Lower leg skin (tissue), 4 donors: ENCODE measurements at regions not wholly inside any gene's neighbourhood (a gene's known extent, or its start where the extent isn't known, plus 50 kb on each side); places are given as distances from the start of the nearest gene placed in this dataset.

Source experiments
- DNase-seq, 2 donors: peaks; one replicate each; pipeline ENCODE4 v3.0.0-alpha.2; 2019; ENCODE audit warnings: low spot score in 2 of 2
- H3K4me3 ChIP-seq: fragments of 200-600 bp; sonication (generic); 2 replicates; pipeline ENCODE4 v1.5.1; 2017; ENCODE audit warnings: mild to moderate bottlenecking, low read depth; ENCODE audit not compliant: poor library complexity, severe bottlenecking
- POLR2A ChIP-seq, 2 donors: fragments of 450-650 bp; IDR thresholded peaks; one replicate each; pipeline ENCODE4 v1.6.1; 2016 to 2017; ENCODE audit warnings: antibody characterized with exemption in 2 of 2, mild to moderate bottlenecking in 1 of 2, moderate library complexity in 1 of 2
- WGBS, 2 donors: methylation state at CpG; one replicate each; pipeline ENCODE4 v1.1.5; 2018; 5-methylcytosine and 5-hydroxymethylcytosine counted together
- intact Hi-C: fragments of 100-400 bp; cut with DNase I; formaldehyde crosslinking; loops from one replicate; pipeline ENCODE4 v1.15.0; 2023; ENCODE audit warnings: low total_unique reads
- TF ChIP-seq, protein P1 (sequence below), 3 donors: fragments of 450-650 bp; IDR thresholded peaks; one replicate each; pipeline ENCODE4 v1.5.1; 2016; ENCODE audit warnings: antibody characterized with exemption in 3 of 3, mild to moderate bottlenecking in 3 of 3, moderate library complexity in 2 of 3

DNA sequence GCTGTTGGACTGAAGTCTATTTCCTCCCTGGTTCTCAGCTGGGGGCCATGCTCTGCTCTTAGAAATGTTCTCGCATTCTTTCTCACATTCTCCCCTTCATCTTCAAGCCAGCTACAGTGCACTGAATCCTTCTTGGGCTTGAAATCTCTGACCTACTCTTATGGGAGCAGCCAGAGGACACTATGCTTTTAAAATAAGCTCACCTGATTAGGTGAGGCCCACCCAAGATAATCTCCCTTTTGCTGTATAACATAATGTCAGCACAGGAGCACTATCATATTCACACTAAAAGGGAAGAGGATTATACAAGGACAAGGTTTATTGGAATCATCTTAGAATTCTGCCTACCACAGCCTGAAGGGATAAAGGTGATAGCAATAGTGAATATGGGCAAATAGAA lies 146.3 kb downstream of the ZNF674 start:
- intact Hi-C loops = no loop called here
- no peak for TF ChIP-seq POLR2A (IDR thresholded peaks at IDR 0.05)
- TF ChIP-seq, protein P1, sequence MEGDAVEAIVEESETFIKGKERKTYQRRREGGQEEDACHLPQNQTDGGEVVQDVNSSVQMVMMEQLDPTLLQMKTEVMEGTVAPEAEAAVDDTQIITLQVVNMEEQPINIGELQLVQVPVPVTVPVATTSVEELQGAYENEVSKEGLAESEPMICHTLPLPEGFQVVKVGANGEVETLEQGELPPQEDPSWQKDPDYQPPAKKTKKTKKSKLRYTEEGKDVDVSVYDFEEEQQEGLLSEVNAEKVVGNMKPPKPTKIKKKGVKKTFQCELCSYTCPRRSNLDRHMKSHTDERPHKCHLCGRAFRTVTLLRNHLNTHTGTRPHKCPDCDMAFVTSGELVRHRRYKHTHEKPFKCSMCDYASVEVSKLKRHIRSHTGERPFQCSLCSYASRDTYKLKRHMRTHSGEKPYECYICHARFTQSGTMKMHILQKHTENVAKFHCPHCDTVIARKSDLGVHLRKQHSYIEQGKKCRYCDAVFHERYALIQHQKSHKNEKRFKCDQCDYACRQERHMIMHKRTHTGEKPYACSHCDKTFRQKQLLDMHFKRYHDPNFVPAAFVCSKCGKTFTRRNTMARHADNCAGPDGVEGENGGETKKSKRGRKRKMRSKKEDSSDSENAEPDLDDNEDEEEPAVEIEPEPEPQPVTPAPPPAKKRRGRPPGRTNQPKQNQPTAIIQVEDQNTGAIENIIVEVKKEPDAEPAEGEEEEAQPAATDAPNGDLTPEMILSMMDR (IDR thresholded peaks at IDR 0.05) = no peak
- H3K4me3 ChIP-seq = no peak overlapping the region
- no peak for DNase-seq
- 89 to 100% methylated on average over 1 of the region's 1 CpG for WGBS, 2 donors

DNA sequence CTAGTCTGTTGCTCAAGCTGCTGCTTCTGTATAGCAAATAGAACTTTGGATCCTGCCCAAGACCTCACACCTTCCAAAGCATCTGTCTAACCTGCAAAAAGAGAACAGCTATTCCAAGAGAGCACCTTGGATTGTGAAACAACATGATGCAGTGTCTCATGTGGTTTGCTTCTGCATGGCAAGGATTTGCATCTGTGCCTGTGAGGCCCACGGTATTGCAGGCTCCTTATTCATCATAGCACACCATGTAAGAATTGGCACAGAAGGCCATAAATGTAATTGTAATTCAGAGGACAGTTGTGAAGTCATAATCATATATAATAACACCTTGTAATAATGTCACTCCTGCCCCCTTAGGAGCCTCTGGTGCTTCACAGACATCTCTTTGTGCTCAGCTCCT lies 147.1 kb downstream of the ZNF674 start:
- intact Hi-C loops = no loop called here
- DNase-seq = no peak
- WGBS, 2 donors = 33 to 67% methylated on average over 1 of the region's 1 CpG
- no peak for TF ChIP-seq POLR2A (IDR thresholded peaks at IDR 0.05)
- TF ChIP-seq, protein P1 (IDR thresholded peaks at IDR 0.05) = no peak
- H3K4me3 ChIP-seq = no peak overlapping the region

DNA sequence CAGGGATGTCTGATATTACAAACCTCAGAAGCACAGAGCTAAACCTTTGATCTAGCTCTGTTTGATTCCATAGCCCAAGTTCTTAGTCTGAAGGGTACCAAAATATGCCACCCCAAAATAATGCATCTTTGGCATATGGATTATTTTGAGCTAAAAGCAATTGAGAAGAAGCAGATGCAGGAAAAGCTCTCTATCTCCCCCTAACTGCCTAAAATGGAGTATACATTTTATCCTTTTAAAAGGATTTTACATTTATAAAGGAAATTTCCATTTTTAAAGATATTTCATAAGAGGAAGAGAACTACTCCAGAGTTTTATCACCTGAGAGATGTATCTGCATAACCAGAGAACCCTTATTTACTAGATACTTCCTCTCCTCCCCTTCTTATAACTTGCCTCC lies 158.7 kb downstream of the ZNF674 start:
- no peak overlapping the region for H3K4me3 ChIP-seq
- intact Hi-C loops = no loop called here
- TF ChIP-seq POLR2A (IDR thresholded peaks at IDR 0.05) = no peak
- TF ChIP-seq, protein P1 (IDR thresholded peaks at IDR 0.05) = no peak
- DNase-seq = no peak

DNA sequence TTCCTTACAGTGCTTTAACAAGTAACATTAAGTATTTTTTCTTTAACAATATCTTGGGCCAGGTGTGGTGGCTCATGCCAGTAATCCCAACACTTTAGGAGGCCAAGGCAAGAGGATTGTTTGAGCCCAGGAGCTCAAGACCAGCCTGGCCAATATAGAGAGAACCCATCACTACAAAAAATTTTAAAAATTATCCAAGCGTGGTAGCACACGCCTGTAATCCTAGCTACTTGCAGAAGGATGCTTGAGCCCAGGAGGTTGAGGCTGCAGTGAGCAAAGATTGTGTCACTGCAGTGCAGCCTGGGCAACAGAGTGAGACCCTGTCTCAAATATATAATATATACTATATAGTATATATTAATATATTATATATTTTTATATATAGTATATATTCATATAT lies 162.2 kb downstream of the ZNF674 start:
- 90% methylated on average over 2 of the region's 2 CpGs for whole genome bisulfite sequencing, 2 donors
- intact Hi-C loops = no loop called here

DNA sequence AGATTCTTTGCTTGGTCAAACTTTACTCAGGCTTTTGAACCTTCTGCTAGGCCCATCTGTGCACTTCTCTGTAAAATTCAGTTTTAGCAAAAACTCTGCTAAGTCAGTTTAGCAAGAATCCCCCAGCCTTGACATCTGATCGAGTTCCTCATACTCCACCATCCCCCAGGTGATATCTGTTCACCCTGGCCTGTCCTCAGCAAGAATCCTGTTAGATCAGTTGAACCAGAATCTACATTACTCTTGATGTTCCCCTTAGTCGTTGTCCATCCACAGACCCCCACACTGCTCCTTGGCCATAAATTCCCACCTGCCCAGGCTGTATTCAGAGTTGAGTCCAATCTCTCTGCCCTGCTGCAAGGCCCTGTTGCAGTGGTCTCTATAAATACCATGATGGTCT lies 162.6 kb downstream of the ZNF674 start:
- 86 to 87% methylated on average over 2 of the region's 2 CpGs for WGBS, 2 donors
- intact Hi-C loops = no loop called here
- no peak overlapping the region for H3K4me3 ChIP-seq
- TF ChIP-seq, protein P1 (IDR thresholded peaks at IDR 0.05) = no peak
- TF ChIP-seq POLR2A (IDR thresholded peaks at IDR 0.05) = no peak
- no peak for DNase-seq

More for the DNA sequence above, 162.2 kb downstream of the ZNF674 start:
- H3K4me3 ChIP-seq = no peak overlapping the region
- TF ChIP-seq POLR2A (IDR thresholded peaks at IDR 0.05) = no peak
- TF ChIP-seq, protein P1 (IDR thresholded peaks at IDR 0.05) = no peak
- no peak for DNase-seq

DNA sequence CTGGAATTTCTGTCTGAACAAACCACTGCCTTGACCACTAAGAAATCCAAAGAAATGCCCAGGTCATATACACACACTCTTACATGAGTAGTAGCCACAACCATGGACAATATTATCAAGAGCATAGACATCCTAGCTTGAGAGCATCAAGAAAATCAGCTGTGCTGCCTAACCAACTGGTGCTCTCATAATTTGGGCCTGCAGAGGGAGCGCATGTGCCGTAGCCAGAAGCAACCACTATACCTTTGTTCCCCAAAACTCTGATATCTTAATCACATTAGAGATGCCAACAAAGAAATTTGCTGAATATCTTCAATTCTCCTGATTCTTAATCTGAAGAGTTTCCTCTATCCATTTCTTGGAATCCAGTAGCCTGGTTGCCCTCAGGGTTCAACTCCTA lies 163.6 kb downstream of the ZNF674 start:
- no peak overlapping the region for H3K4me3 ChIP-seq
- intact Hi-C loops = no loop called here
- 25 to 63% methylated on average over 2 of the region's 2 CpGs for WGBS, 2 donors
- no peak for DNase-seq
- TF ChIP-seq, protein P1 (IDR thresholded peaks at IDR 0.05) = no peak
- TF ChIP-seq POLR2A (IDR thresholded peaks at IDR 0.05) = no peak
